Loucy (cell line): ENCODE measurements at regions not wholly inside any gene's neighbourhood (a gene's known extent, or its start where the extent isn't known, plus 50 kb on each side); places are given as distances from the start of the nearest gene placed in this dataset.

Source experiments
- CTCF ChIP-seq: fragments of 200-600 bp; sonication (generic); conservative IDR thresholded peaks from 2 replicates; pipeline ENCODE4 v1.5.1; 2014; ENCODE audit warnings: mild to moderate bottlenecking, antibody characterized with exemption, low read length
- EZH2phosphoT487 ChIP-seq: fragments of 200-600 bp; IDR thresholded peaks from 2 replicates; pipeline ENCODE4 v1.6.1; 2018; ENCODE audit warnings: antibody characterized with exemption, mild to moderate bottlenecking, moderate library complexity, borderline replicate concordance

GRCh38 chr22:22817468-22818201 is 70.0 kb upstream of the IGLL5 start:
- TF ChIP-seq CTCF (peak; percentile 45), EZH2phosphoT487 (no peak)
